ENCODE measurements at regions not wholly inside any gene's neighbourhood (a gene's known extent, or its start where the extent isn't known, plus 50 kb on each side); places are given as distances from the start of the nearest gene placed in this dataset.

GRCh38 chr12:60822580-60822979 is 1226.8 kb downstream of the SLC16A7 start:
- POLR2A ChIA-PET: no interaction called here
- CTCF ChIA-PET: no interaction called here

- ChIA-PET POLR2A (no interaction called here), CTCF (no interaction called here)
These were observed 1234.6 kb downstream of the SLC16A7 start for GRCh38 chr12:60830381-60830780.

- CTCF ChIA-PET: no interaction called here
These were observed 1236.5 kb downstream of the SLC16A7 start for GRCh38 chr12:60832290-60832689.

DNA sequence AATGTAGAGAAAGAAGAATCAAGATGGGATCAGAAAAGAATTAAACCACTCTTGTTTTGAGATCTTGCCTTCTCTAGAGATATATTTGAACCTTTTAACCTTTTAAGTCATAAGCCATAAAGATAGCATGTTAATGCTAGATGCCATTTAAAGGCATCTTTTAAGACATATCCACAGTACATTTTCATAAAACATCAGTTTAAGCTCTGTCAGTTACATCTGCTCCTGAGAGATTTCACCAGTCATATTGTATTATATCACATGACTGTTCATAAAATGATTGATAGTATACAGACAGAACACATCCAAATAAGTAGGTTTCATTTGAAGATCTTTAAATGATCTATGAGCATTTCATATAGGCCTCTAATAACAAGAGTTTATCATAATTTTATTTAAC is 1238.5 kb downstream of the SLC16A7 start:
- POLR2A ChIA-PET: no interaction called here

More at GRCh38 chr12:60832290-60832689, 1236.5 kb downstream of the SLC16A7 start:
- POLR2A ChIA-PET: no interaction called here

GRCh38 chr12:60834806-60835205 is 1239.0 kb downstream of the SLC16A7 start:
- ChIA-PET CTCF (no interaction called here), POLR2A (no interaction called here)

More for the DNA sequence above, 1238.5 kb downstream of the SLC16A7 start:
- CTCF ChIA-PET: no interaction called here

DNA sequence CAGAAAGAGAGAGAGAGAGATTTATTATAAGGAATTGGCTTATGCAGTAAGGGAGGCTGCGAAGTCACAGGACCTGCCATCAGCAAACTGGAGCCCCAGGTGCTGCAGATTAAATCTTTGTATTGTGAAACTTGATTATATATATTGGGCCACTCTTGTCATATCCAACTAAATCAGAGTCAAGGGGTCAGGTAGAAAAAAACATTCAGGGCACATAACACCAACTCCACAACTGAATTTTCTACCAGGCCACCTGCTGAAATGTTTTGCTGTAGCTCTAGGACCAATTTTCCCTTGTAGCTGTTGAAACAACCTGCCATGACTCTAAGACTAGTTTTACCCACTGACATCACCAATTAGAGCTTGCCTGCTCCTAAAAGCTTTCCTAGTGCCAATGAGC is 1240.8 kb downstream of the SLC16A7 start:
- POLR2A ChIA-PET: no interaction called here
- CTCF ChIA-PET: no interaction called here

- ChIA-PET POLR2A (no interaction called here), CTCF (no interaction called here)
These were observed 1246.4 kb downstream of the SLC16A7 start for GRCh38 chr12:60842181-60842580.

GRCh38 chr12:60844101-60844500 is 1248.3 kb downstream of the SLC16A7 start:
- ChIA-PET CTCF (no interaction called here), POLR2A (no interaction called here)

GRCh38 chr12:60844875-60845274 is 1249.0 kb downstream of the SLC16A7 start:
- CTCF ChIA-PET: no interaction called here
- POLR2A ChIA-PET: no interaction called here

GRCh38 chr12:60845696-60846095 is 1249.9 kb downstream of the SLC16A7 start:
- POLR2A ChIA-PET: no interaction called here
- CTCF ChIA-PET: no interaction called here

DNA sequence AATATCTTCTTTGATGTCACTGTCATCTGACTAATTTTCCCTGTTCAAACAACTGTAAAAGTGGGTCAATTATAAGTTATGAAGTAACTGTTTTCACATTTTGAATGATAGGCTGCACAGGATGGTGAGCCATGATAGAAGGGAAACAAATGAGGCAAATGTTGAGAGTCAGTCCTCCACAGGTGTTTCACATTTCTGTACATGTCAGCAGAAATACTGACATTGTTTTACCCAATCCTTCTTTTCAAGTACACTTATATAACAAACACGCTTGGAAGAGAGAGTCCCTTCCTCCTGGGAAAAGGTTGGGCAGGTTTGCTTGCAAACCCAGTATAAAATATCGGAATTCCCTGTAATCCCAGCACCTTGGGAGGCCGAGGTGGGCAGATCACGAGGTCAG is 1251.5 kb downstream of the SLC16A7 start:
- ChIA-PET POLR2A (no interaction called here), CTCF (no interaction called here)

DNA sequence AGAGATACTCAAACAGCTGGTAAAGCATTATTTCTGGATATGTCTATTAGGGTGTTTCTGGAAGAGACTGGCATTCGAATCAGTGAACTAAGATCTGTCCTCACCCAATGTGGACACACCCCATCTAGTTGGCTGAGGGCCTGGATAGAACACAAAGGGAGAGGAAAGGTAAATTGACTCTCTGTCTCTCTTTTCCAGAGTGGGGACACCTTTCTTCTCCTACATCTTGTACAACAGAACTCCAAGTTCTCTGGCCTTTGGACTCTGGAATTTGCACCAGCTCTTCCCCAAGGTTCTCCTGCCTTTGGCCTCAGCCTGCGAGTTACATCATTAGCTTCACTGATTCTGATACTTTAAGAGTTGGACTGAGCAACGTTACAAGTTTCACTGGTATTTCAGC is 1253.9 kb downstream of the SLC16A7 start:
- POLR2A ChIA-PET: no interaction called here
- CTCF ChIA-PET: no interaction called here

GRCh38 chr12:60853407-60853806 is 1257.6 kb downstream of the SLC16A7 start:
- ChIA-PET CTCF (no interaction called here), POLR2A (no interaction called here)

GRCh38 chr12:60863421-60863820 is 1267.6 kb downstream of the SLC16A7 start:
- ChIA-PET CTCF (no interaction called here), POLR2A (no interaction called here)

DNA sequence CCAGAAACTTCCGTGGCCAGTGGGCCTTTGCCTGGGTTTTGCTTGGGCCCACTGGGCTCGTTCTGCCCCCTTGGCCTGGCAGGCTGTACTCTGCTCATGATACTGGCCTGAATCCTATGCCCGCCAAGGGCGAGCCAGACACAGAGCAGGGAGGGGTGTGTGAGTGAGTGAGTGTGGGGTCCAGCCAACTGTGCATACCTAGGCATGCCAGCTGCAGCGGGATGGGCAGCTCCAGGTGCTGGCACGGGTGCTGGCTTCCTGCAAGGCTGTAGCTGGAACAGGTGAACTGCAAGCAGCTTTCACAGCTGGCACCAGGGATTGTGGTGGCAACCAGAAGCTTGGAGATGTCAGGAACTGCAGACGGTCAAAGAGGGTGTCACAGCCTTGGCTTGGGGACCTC is 1276.4 kb downstream of the SLC16A7 start:
- CTCF ChIA-PET: no interaction called here
- POLR2A ChIA-PET: no interaction called here

DNA sequence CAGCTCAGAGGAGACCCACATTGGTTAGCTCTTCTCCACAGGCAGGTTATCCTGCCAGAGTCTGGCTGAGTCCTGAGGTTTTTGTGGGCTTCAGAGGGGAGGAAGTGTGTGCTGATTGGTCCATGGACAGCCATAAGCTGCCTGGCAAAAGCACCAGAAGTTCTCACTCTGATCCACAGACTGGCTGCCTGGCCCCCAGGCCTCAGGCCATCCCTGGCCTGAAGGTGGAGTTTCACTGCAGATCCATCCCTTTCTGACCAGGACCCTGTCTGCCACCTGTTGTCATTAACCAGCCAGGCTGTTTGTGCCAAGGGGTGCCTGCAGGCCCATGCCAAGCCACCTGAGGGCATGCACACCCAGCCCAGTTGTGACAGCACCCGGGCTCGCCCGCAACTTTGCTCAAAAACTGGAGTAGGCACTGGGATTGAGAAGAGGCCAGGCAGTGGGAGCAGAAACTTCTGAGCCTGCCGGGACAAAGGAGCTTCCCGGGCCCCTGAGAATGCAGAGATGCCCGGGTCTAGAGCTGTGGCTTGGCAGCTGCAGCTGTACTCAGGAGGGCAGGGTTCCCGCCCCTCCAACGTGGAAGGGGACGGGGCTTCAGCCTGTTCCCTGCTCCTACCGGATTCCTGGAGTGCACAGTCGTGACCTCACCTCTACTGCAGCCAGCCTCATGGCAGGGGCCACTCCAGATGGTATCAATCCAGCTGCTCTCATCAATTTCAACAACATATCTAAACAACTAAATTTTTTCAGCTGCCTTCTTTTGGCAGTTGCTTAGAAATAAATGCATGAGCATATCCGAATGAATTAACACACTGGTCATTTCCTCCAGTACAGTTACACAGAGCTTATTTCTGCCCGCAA is 1277.3 kb downstream of the SLC16A7 start:
- ChIA-PET POLR2A (no interaction called here), CTCF (no interaction called here)

GRCh38 chr12:60874091-60874490 is 1278.3 kb downstream of the SLC16A7 start:
- ChIA-PET CTCF (no interaction called here), POLR2A (no interaction called here)

DNA sequence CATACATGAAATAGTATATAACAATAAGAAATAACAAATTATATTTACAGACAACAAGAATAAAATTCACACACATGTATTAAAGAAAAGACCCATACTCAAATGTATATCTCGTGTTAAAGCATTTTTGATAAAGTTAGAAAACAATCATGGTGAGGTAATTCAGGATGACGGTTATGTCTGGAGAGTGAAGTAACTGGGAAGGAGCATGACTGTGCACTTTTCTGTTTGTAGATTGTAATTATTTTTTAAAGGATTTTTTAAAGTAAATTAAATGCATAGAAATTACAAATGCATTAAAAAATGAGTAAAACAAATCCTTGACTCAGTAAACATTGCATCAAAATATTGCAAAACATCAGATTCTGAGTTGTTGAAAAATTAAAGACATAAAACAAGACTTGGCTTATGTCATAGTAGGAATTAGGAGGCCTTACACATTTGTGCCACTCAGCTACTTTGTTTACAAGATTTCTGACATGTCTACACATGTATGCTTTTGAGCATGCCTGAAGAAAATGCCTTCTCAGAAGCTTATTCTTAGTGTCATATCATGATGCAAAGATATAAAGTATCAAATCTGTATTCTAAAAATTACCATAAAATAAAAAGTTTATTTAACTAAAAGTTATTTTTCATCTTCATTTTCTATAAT is 1325.1 kb downstream of the SLC16A7 start:
- ChIA-PET CTCF (no interaction called here), POLR2A (no interaction called here)

- POLR2A ChIA-PET: no interaction called here
- CTCF ChIA-PET: no interaction called here
These were observed 1325.7 kb downstream of the SLC16A7 start for GRCh38 chr12:60921541-60921940.

DNA sequence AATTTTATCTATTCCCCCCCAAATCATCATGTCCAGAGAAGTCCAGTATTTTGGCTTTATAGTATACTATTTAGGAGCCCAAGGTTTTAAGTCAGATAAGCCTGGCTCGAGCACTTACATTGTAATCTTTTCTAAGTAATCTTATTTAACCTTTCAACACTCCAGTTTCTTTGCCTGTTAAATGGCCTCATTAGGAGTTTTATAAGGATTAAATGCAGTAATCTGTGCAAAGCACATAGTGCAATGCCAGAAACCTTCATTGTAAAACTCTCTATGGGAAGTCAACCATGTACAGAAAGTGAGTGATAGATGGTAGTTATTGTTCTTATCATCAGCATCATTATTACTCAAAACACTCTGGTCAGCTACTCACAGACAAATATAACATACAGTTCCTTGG is 1330.4 kb downstream of the SLC16A7 start:
- POLR2A ChIA-PET: no interaction called here
- CTCF ChIA-PET: no interaction called here

DNA sequence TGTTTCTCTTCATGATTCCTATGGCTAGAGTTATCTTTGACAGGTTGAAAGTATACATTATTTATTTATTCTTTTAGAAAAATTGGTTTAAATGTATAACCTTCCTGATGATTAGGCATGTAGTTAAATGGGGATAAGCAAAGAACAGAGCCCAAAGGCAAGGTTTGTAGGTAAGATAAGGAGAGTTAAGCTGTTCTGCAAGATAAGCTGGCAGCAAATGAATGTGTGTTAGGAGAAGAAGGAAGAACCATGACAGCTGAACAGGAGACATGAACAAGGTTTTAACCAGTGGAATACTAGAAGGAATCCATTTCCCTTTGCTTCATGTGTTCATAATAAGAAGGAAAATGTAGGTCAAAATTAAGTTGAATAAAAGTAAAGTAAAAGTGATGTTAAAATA is 1330.1 kb upstream of the USP15 start:
- POLR2A ChIA-PET: no interaction called here
- CTCF ChIA-PET: no interaction called here

Data from activated CD8-positive, alpha-beta memory T cell treated with anti-CD3 and anti-CD28 coated beads for 36 hours (primary cell).